Astrocyte (in vitro differentiated cells and primary cell): ENCODE measurements at regions not wholly inside any gene's neighbourhood (a gene's known extent, or its start where the extent isn't known, plus 50 kb on each side); places are given as distances from the start of the nearest gene placed in this dataset.

Source experiments
- DNase-seq: peaks from one replicate; pipeline ENCODE4 v3.0.0-alpha.2; 2010; ENCODE audit warnings: low read depth
- FAIRE-seq: peaks from 2 replicates; lab custom pipeline; 2011; peaks lifted over from hg19 to GRCh38; lab: Jason Lieb, UNC
- H2AFZ ChIP-seq: 2 replicates; pipeline ENCODE4 v1.6.0; 2012; ENCODE audit warnings: low read depth, low read length, inconsistent platforms
- H3K27ac ChIP-seq: 2 replicates; pipeline ENCODE4 v1.5.1; 2011; ENCODE audit warnings: low read depth, low read length, inconsistent platforms
- H3K27me3 ChIP-seq: 2 replicates; pipeline ENCODE4 v1.6.0; 2011; ENCODE audit warnings: low read length, inconsistent platforms; ENCODE audit not compliant: insufficient read depth
- H3K36me3 ChIP-seq: 2 replicates; pipeline ENCODE4 v1.5.1; 2011; ENCODE audit warnings: low read length, inconsistent platforms; ENCODE audit not compliant: insufficient read depth
- H3K4me1 ChIP-seq: 2 replicates; pipeline ENCODE4 v1.5.1; 2011; ENCODE audit warnings: low read length, inconsistent platforms; ENCODE audit not compliant: insufficient read depth
- H3K4me2 ChIP-seq: 2 replicates; pipeline ENCODE4 v1.6.0; 2012; ENCODE audit warnings: low read length, inconsistent platforms
- H3K4me3 ChIP-seq: 2 replicates; pipeline ENCODE4 v1.5.1; 2011; ENCODE audit warnings: low read depth, mild to moderate bottlenecking, low read length, inconsistent platforms; ENCODE audit not compliant: insufficient read depth
- H3K79me2 ChIP-seq: 2 replicates; pipeline ENCODE4 v1.6.0; 2012; ENCODE audit warnings: mild to moderate bottlenecking, low read length, inconsistent platforms; ENCODE audit not compliant: insufficient read depth
- H3K9ac ChIP-seq: 2 replicates; pipeline ENCODE4 v1.6.0; 2012; ENCODE audit warnings: mild to moderate bottlenecking, low read length, inconsistent platforms
- H3K9me3 ChIP-seq: 2 replicates; pipeline ENCODE4 v1.5.1; 2012; ENCODE audit warnings: low read depth, mild to moderate bottlenecking, low read length, inconsistent platforms; ENCODE audit not compliant: insufficient read depth
- H4K20me1 ChIP-seq: 2 replicates; pipeline ENCODE4 v1.6.0; 2012; ENCODE audit warnings: low read length, inconsistent platforms; ENCODE audit not compliant: insufficient read depth
- H3K27ac Mint-ChIP-seq: one replicate; pipeline ENCODE4 v1.8.0; 2021; ENCODE audit warnings: mild to moderate bottlenecking, mixed read lengths; ENCODE audit not compliant: unreplicated experiment
- H3K27me3 Mint-ChIP-seq: one replicate; pipeline ENCODE4 v1.8.0; 2021; ENCODE audit warnings: low read depth, mixed read lengths; ENCODE audit not compliant: unreplicated experiment
- H3K36me3 Mint-ChIP-seq: one replicate; pipeline ENCODE4 v1.8.0; 2021; ENCODE audit warnings: low read depth, mixed read lengths; ENCODE audit not compliant: unreplicated experiment
- H3K4me1 Mint-ChIP-seq: one replicate; pipeline ENCODE4 v1.8.0; 2021; ENCODE audit warnings: low read depth, mixed read lengths; ENCODE audit not compliant: unreplicated experiment
- H3K4me3 Mint-ChIP-seq: one replicate; pipeline ENCODE4 v1.8.0; 2021; ENCODE audit warnings: mild to moderate bottlenecking, moderate library complexity, mixed read lengths; ENCODE audit not compliant: unreplicated experiment
- H3K9me3 Mint-ChIP-seq: one replicate; pipeline ENCODE4 v1.8.0; 2021; ENCODE audit warnings: mild to moderate bottlenecking, mixed read lengths; ENCODE audit not compliant: unreplicated experiment
- EZH2 ChIP-seq: IDR thresholded peaks from 2 replicates; pipeline ENCODE4 v1.6.1; 2012; ENCODE audit warnings: mild to moderate bottlenecking, low read length, inconsistent platforms; ENCODE audit not compliant: insufficient read depth
- TF ChIP-seq, protein P1 (sequence below): IDR thresholded peaks from 2 replicates; pipeline ENCODE4 v1.5.1; 2011; ENCODE audit warnings: low read depth, mild to moderate bottlenecking, inconsistent platforms, low read length, moderate library complexity; ENCODE audit not compliant: insufficient read depth

- Mint-ChIP-seq H3K27ac (peak overlapping the region; percentile 71), H3K27me3 (no peaks in the 10 kb centered on the region), H3K4me3 (no peak overlapping the region), H3K36me3 (peaks cover 5% of the 10 kb centered on the region), H3K9me3 (no peaks in the 10 kb centered on the region), H3K4me1 (peaks cover 22% of the 10 kb centered on the region)
- no peak overlapping the region for H3K27ac ChIP-seq
- H3K27me3 ChIP-seq, result no peaks in the 10 kb centered on the region
- H3K36me3 ChIP-seq, result no peaks in the 10 kb centered on the region
- TF ChIP-seq, protein P1, sequence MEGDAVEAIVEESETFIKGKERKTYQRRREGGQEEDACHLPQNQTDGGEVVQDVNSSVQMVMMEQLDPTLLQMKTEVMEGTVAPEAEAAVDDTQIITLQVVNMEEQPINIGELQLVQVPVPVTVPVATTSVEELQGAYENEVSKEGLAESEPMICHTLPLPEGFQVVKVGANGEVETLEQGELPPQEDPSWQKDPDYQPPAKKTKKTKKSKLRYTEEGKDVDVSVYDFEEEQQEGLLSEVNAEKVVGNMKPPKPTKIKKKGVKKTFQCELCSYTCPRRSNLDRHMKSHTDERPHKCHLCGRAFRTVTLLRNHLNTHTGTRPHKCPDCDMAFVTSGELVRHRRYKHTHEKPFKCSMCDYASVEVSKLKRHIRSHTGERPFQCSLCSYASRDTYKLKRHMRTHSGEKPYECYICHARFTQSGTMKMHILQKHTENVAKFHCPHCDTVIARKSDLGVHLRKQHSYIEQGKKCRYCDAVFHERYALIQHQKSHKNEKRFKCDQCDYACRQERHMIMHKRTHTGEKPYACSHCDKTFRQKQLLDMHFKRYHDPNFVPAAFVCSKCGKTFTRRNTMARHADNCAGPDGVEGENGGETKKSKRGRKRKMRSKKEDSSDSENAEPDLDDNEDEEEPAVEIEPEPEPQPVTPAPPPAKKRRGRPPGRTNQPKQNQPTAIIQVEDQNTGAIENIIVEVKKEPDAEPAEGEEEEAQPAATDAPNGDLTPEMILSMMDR, result no peak
- no peak for TF ChIP-seq EZH2
- no peak overlapping the region for H3K4me2 ChIP-seq
- no peak overlapping the region for H3K4me3 ChIP-seq
- H3K79me2 ChIP-seq, result no peaks in the 10 kb centered on the region
- H3K9me3 ChIP-seq, result no peaks in the 10 kb centered on the region
- H3K4me1 ChIP-seq, result peaks cover 9% of the 10 kb centered on the region
- no peak overlapping the region for H2AFZ ChIP-seq
- no peak for FAIRE-seq
- H4K20me1 ChIP-seq, result no peaks in the 10 kb centered on the region
- DNase-seq, result no peak
- H3K9ac ChIP-seq, result no peak overlapping the region
Measured at GRCh38 chr13:99059498-99060075, 81.7 kb upstream of the DOCK9 start.

DNA sequence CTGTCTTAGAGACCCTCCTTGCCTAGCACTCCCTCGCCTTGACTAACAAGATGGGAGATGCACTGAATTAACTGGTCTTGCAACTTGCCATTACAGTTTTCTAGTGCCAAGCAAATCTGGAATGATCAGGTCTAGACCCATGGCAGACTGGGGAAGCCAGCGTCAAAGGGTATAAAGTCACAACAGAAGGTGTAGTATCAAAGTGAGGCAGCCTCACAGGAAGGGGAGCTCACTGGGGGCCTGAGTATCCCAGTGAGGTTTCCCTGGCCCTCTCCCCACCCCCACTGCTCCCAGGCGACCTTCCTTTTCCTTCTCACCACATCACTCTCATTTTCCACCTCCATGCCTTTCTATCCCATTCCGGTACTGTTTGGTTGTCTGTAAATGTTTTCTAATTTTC lies 83.5 kb upstream of the DOCK9 start:
- Histone ChIP-seq H3K9me3 (no peaks in the 10 kb centered on the region), H2AFZ (no peak overlapping the region), H3K79me2 (no peaks in the 10 kb centered on the region), H3K9ac (no peak overlapping the region), H3K4me2 (no peak overlapping the region), H4K20me1 (no peaks in the 10 kb centered on the region), H3K36me3 (no peaks in the 10 kb centered on the region), H3K27ac (no peak overlapping the region), H3K4me1 (peaks cover 9% of the 10 kb centered on the region), H3K27me3 (no peaks in the 10 kb centered on the region), H3K4me3 (no peak overlapping the region)
- no peak overlapping the region for H3K27ac Mint-ChIP-seq
- H3K4me3 Mint-ChIP-seq, result no peak overlapping the region
- H3K9me3 Mint-ChIP-seq, result no peaks in the 10 kb centered on the region
- H3K36me3 Mint-ChIP-seq, result peaks cover 5% of the 10 kb centered on the region
- peaks cover 19% of the 10 kb centered on the region for H3K4me1 Mint-ChIP-seq
- TF ChIP-seq EZH2, result no peak
- TF ChIP-seq, protein P1, result no peak
- no peaks in the 10 kb centered on the region for H3K27me3 Mint-ChIP-seq
- DNase-seq (no peak), FAIRE-seq (no peak)

- Mint-ChIP-seq H3K4me1 (peaks cover 28% of the 10 kb centered on the region), H3K27me3 (no peaks in the 10 kb centered on the region), H3K9me3 (peaks cover 5% of the 10 kb centered on the region), H3K4me3 (no peak overlapping the region), H3K36me3 (peaks cover 7% of the 10 kb centered on the region), H3K27ac (peak overlapping the region; percentile 62)
- no peaks in the 10 kb centered on the region for H3K79me2 ChIP-seq
- TF ChIP-seq EZH2, result no peak
- TF ChIP-seq, protein P1, result no peak
- peak overlapping the region; percentile 34 for H3K4me3 ChIP-seq
- H3K9ac ChIP-seq, result peak overlapping the region; percentile 45
- H3K9me3 ChIP-seq, result no peaks in the 10 kb centered on the region
- no peaks in the 10 kb centered on the region for H4K20me1 ChIP-seq
- H2AFZ ChIP-seq, result peak overlapping the region; percentile 68
- H3K4me1 ChIP-seq, result peaks cover 12% of the 10 kb centered on the region
- no peak overlapping the region for H3K27ac ChIP-seq
- H3K36me3 ChIP-seq, result no peaks in the 10 kb centered on the region
- DNase-seq (peak; percentile 69), FAIRE-seq (no peak)
- H3K4me2 ChIP-seq, result peak overlapping the region; percentile 82
- H3K27me3 ChIP-seq, result no peaks in the 10 kb centered on the region
Measured at GRCh38 chr13:99062593-99062992, 84.7 kb upstream of the DOCK9 start.
